HFFc6 (cell line): ENCODE measurements at regions not wholly inside any gene's neighbourhood (a gene's known extent, or its start where the extent isn't known, plus 50 kb on each side); places are given as distances from the start of the nearest gene placed in this dataset.

Experiments
- DNase-seq: peaks from one replicate; pipeline ENCODE4 v3.0.0-alpha.2; 2018
- H3K27ac Mint-ChIP-seq: 2 replicates; pipeline ENCODE4 v1.8.0; 2020; ENCODE audit warnings: mild to moderate bottlenecking, mixed read lengths
- H3K27me3 Mint-ChIP-seq: 2 replicates; pipeline ENCODE4 v1.8.0; 2021; ENCODE audit warnings: mild to moderate bottlenecking, moderate library complexity, mixed read lengths; ENCODE audit not compliant: insufficient read depth
- H3K36me3 Mint-ChIP-seq: 2 replicates; pipeline ENCODE4 v1.8.0; 2021; ENCODE audit warnings: low read depth, mixed read lengths
- H3K4me1 Mint-ChIP-seq: 2 replicates; pipeline ENCODE4 v1.8.0; 2020; ENCODE audit warnings: low read depth, mixed read lengths
- H3K4me3 Mint-ChIP-seq: 2 replicates; pipeline ENCODE4 v1.8.0; 2020; ENCODE audit warnings: mild to moderate bottlenecking, moderate library complexity, mixed read lengths
- H3K9me3 Mint-ChIP-seq: 2 replicates; pipeline ENCODE4 v1.8.0; 2020; ENCODE audit warnings: mild to moderate bottlenecking, mixed read lengths
- CTCF ChIP-seq: fragments of 200-600 bp; sonication (generic); IDR thresholded peaks from 2 replicates; pipeline ENCODE4 v1.5.0; 2021; ENCODE audit warnings: antibody characterized with exemption, mild to moderate bottlenecking

GRCh38 chr12:58533652-58534051 lies 386.7 kb downstream of the LRIG3 start:
- Mint-ChIP-seq H3K36me3 (peaks cover 12% of the 10 kb centered on the region), H3K4me3 (no peak overlapping the region), H3K4me1 (peaks cover 62% of the 10 kb centered on the region), H3K27ac (no peak overlapping the region), H3K9me3 (no peaks in the 10 kb centered on the region), H3K27me3 (no peaks in the 10 kb centered on the region; the same call in 1 of the 2 replicates)
- no peak for DNase-seq
- no peak for TF ChIP-seq CTCF

GRCh38 chr12:58537278-58537677 lies 383.0 kb downstream of the LRIG3 start:
- DNase-seq, result peak; percentile 47
- TF ChIP-seq CTCF, result no peak
- Mint-ChIP-seq H3K4me1 (peaks cover 61% of the 10 kb centered on the region), H3K27ac (peak overlapping the region; percentile 12), H3K4me3 (no peak overlapping the region), H3K27me3 (no peaks in the 10 kb centered on the region), H3K9me3 (no peaks in the 10 kb centered on the region), H3K36me3 (peaks cover 6% of the 10 kb centered on the region; the same call in 1 of the 2 replicates)

- no peak for TF ChIP-seq CTCF
- no peak overlapping the region for H3K27ac Mint-ChIP-seq
- H3K4me1 Mint-ChIP-seq, result peaks cover 50% of the 10 kb centered on the region
- no peaks in the 10 kb centered on the region for H3K9me3 Mint-ChIP-seq
- no peak for DNase-seq
- H3K36me3 Mint-ChIP-seq, result no peaks in the 10 kb centered on the region
- H3K27me3 Mint-ChIP-seq, result no peaks in the 10 kb centered on the region
- H3K4me3 Mint-ChIP-seq, result no peak overlapping the region
These were observed 381.0 kb downstream of the LRIG3 start for GRCh38 chr12:58539295-58539694.

GRCh38 chr12:58540480-58541299 lies 379.6 kb downstream of the LRIG3 start:
- Mint-ChIP-seq H3K27ac (no peak overlapping the region; the same call in 1 of the 2 replicates), H3K36me3 (no peaks in the 10 kb centered on the region), H3K4me1 (peaks cover 50% of the 10 kb centered on the region), H3K9me3 (no peaks in the 10 kb centered on the region), H3K4me3 (no peak overlapping the region), H3K27me3 (no peaks in the 10 kb centered on the region)
- peak; percentile 74 for DNase-seq
- TF ChIP-seq CTCF, result peak; percentile 86

GRCh38 chr12:58541300-58541690 lies 379.0 kb downstream of the LRIG3 start:
- H3K9me3 Mint-ChIP-seq, result no peaks in the 10 kb centered on the region
- H3K4me1 Mint-ChIP-seq, result peaks cover 48% of the 10 kb centered on the region
- no peaks in the 10 kb centered on the region for H3K27me3 Mint-ChIP-seq
- DNase-seq, result no peak
- H3K36me3 Mint-ChIP-seq, result no peaks in the 10 kb centered on the region
- H3K4me3 Mint-ChIP-seq, result peak overlapping the region; percentile 21; the same call in 1 of the 2 replicates
- no peak for TF ChIP-seq CTCF
- H3K27ac Mint-ChIP-seq, result peak overlapping the region; percentile 42; the same call in 1 of the 2 replicates
